GM23338 (cell line): ENCODE measurements at regions not wholly inside any gene's neighbourhood (a gene's known extent, or its start where the extent isn't known, plus 50 kb on each side); places are given as distances from the start of the nearest gene placed in this dataset.

Experiments used
- ATAC-seq: fragments of 200-7000 bp; cut with Tn5 transposase; 3 replicates; pipeline ENCODE4 v1.9.1; 2020
- DNase-seq: peaks from one replicate; pipeline ENCODE4 v3.0.0-alpha.2; 2015; ENCODE audit warnings: low spot score
- H2AFZ ChIP-seq: fragments of 200-600 bp; sonication (generic); 2 replicates; pipeline ENCODE4 v1.8.0; 2016; ENCODE audit warnings: antibody characterized with exemption, mild to moderate bottlenecking, moderate library complexity
- H3F3A ChIP-seq: fragments of 200-600 bp; sonication (generic); replicated peaks from 2 replicates; pipeline ENCODE4 v1.8.0; 2017; ENCODE audit warnings: antibody characterized with exemption, mixed run types, low read depth
- H3K27ac ChIP-seq: fragments of 200-600 bp; sonication (generic); 2 replicates; pipeline ENCODE4 v1.6.1; 2016; ENCODE audit warnings: low read depth
- H3K27me3 ChIP-seq: fragments of 200-600 bp; sonication (generic); 2 replicates; pipeline ENCODE4 v1.8.0; 2016; ENCODE audit warnings: mild to moderate bottlenecking, mixed run types, moderate library complexity; ENCODE audit not compliant: insufficient read depth
- H3K36me3 ChIP-seq: fragments of 200-600 bp; sonication (generic); 2 replicates; pipeline ENCODE4 v1.8.0; 2016; ENCODE audit warnings: mild to moderate bottlenecking; ENCODE audit not compliant: insufficient read depth
- H3K4me1 ChIP-seq: fragments of 200-600 bp; sonication (generic); 2 replicates; pipeline ENCODE4 v1.8.0; 2016; ENCODE audit warnings: mild to moderate bottlenecking, moderate library complexity; ENCODE audit not compliant: insufficient read depth
- H3K4me2 ChIP-seq: fragments of 200-600 bp; sonication (generic); 2 replicates; pipeline ENCODE4 v1.7.1; 2017; ENCODE audit warnings: mixed run types
- H3K4me3 ChIP-seq: fragments of 200-600 bp; sonication (generic); 2 replicates; pipeline ENCODE4 v1.6.1; 2016; ENCODE audit warnings: mixed run types
- H3K79me2 ChIP-seq: fragments of 200-600 bp; sonication (generic); replicated peaks from 2 replicates; pipeline ENCODE4 v1.8.0; 2017; ENCODE audit warnings: mild to moderate bottlenecking; ENCODE audit not compliant: insufficient read depth
- H3K9me2 ChIP-seq: fragments of 200-600 bp; sonication (generic); 2 replicates; pipeline ENCODE4 v1.8.0; 2017; ENCODE audit not compliant: insufficient read depth
- H4K20me1 ChIP-seq: fragments of 200-600 bp; sonication (generic); replicated peaks from 2 replicates; pipeline ENCODE4 v1.8.0; 2017; ENCODE audit warnings: mild to moderate bottlenecking; ENCODE audit not compliant: insufficient read depth
- H3K27ac Mint-ChIP-seq: 2 replicates; pipeline ENCODE4 v1.8.0; 2020; ENCODE audit warnings: inconsistent platforms, mild to moderate bottlenecking, moderate library complexity, mixed read lengths
- H3K27me3 Mint-ChIP-seq: 3 replicates; pipeline ENCODE4 v1.8.0; 2022; ENCODE audit warnings: low read depth, mild to moderate bottlenecking, moderate library complexity, mixed read lengths, inconsistent platforms; ENCODE audit not compliant: insufficient read depth, poor library complexity
- H3K36me3 Mint-ChIP-seq: 3 replicates; pipeline ENCODE4 v1.8.0; 2021; ENCODE audit warnings: low read depth, mild to moderate bottlenecking, inconsistent platforms, moderate library complexity, mixed read lengths
- H3K4me1 Mint-ChIP-seq: 3 replicates; pipeline ENCODE4 v1.8.0; 2020; ENCODE audit warnings: mild to moderate bottlenecking, inconsistent platforms, mixed read lengths
- H3K4me3 Mint-ChIP-seq: 3 replicates; pipeline ENCODE4 v1.8.0; 2021; ENCODE audit warnings: moderate library complexity, mild to moderate bottlenecking, inconsistent platforms, mixed read lengths
- H3K9me3 Mint-ChIP-seq: 3 replicates; pipeline ENCODE4 v1.8.0; 2020; ENCODE audit warnings: moderate library complexity, mild to moderate bottlenecking, inconsistent platforms, mixed read lengths
- JUNB ChIP-seq: IDR thresholded peaks from one replicate; pipeline ENCODE4 v1.6.1; 2016; ENCODE audit warnings: antibody characterized with exemption; ENCODE audit not compliant: unreplicated experiment
- NANOG ChIP-seq: IDR thresholded peaks from 2 replicates; pipeline ENCODE4 v1.6.1; 2016; ENCODE audit warnings: antibody characterized with exemption, borderline replicate concordance
- POLR2AphosphoS5 ChIP-seq: IDR thresholded peaks from 2 replicates; pipeline ENCODE4 v1.6.1; 2016; ENCODE audit warnings: antibody characterized with exemption, low read depth
- ZNF331 ChIP-seq: fragments of 250-450 bp; sonication (Bioruptor Pico); IDR thresholded peaks from 2 replicates; pipeline ENCODE4 v1.5.0; 2020; ENCODE audit warnings: low read depth, mild to moderate bottlenecking, moderate library complexity
- ZNF462 ChIP-seq: fragments of 250-450 bp; sonication (Bioruptor Pico); IDR thresholded peaks from 2 replicates; pipeline ENCODE4 v1.5.0; 2020; ENCODE audit warnings: mild to moderate bottlenecking, moderate library complexity
- TF ChIP-seq, protein P1 (sequence below), 2 experiments: fragments of 200-600 bp in 1 of 2; sonication (generic) in 1 of 2; conservative IDR thresholded peaks; 2 replicates each; pipeline versions ENCODE4 v1.5.1 to v1.6.1; 2016 to 2017; ENCODE audit warnings: antibody characterized with exemption in 2 of 2, low read depth in 2 of 2, mild to moderate bottlenecking in 2 of 2, moderate library complexity in 1 of 2

DNA sequence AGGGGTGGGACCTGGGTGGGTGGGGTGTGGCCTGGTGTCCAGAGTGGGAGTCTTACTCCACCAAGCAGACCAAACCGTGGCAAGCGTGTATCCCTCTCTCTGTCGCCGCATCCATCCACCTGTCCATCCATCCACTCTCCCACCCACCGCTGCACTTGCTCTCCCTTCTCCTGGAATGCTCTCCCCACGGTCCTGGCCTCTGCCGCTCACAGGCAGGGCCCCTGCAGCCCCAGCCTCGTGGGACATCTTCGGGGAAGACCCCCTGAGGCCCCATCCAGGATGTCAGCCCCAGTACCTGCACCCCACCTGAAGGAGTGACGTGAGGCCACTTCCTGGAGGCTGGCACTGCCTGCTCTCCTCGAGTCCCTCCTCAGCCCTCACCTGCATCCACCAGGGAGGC is 189.5 kb upstream of the GSE1 start (continued):
- TF ChIP-seq ZNF462 (CRISPR knock-in tag) (no peak), NANOG (no peak)

DNA sequence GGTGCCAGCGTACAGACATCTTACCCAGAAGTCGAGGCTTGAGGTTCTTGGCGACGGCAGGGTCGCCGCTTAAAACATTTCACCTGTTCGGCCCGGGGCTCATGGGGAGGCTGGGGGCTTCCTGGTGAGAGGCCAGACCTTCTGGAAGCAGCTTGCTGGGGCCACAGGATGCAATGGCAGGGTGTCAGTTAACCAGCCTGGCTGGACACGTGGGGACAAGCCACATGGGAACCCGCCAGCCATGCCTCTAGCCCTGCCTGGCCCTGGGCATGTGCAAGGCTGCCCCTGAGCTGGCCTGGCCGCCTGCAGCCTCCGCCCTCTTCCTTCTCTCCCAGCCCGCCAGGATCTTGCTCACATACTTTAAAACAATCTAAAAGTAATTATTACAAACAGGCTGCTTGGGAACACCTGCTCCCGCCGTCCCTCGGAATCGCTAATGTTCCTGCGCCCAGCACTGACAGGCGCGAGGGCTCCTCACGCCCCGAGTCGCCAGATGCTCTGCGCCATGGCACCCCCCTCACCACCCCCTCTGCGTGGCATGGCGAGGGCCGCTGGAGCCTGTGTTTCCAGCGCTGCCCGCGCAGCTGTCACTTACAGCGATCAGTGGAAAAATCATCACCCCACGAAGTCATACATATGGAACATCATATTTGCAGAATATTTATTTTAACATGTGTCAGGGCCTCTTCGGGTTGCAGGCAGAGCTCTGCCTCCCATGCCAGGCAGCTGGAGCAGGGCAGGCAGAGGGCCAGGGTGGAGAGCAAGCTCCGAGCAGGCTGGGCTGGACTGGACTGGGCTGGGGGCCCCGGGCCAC is 188.7 kb upstream of the GSE1 start:
- Mint-ChIP-seq H3K36me3 (no peaks in the 10 kb centered on the region), H3K27ac (no peak overlapping the region), H3K4me1 (peaks cover 21% of the 10 kb centered on the region), H3K4me3 (no peak overlapping the region), H3K27me3 (peaks cover 22% of the 10 kb centered on the region), H3K9me3 (no peaks in the 10 kb centered on the region)
- no peaks in the 10 kb centered on the region for H3K79me2 ChIP-seq
- no peaks in the 10 kb centered on the region for H3K27me3 ChIP-seq
- H3K36me3 ChIP-seq, result no peaks in the 10 kb centered on the region
- no peak for ATAC-seq
- no peak overlapping the region for H3K27ac ChIP-seq
- H4K20me1 ChIP-seq, result no peaks in the 10 kb centered on the region; the same call in 1 of the 2 replicates
- no peak overlapping the region for H3K4me3 ChIP-seq
- no peaks in the 10 kb centered on the region for H3F3A ChIP-seq
- H3K4me2 ChIP-seq, result no peak overlapping the region
- TF ChIP-seq NANOG (no peak), JUNB (no peak), ZNF331 (CRISPR knock-in tag) (no peak), POLR2AphosphoS5 (no peak)
- TF ChIP-seq, protein P1, sequence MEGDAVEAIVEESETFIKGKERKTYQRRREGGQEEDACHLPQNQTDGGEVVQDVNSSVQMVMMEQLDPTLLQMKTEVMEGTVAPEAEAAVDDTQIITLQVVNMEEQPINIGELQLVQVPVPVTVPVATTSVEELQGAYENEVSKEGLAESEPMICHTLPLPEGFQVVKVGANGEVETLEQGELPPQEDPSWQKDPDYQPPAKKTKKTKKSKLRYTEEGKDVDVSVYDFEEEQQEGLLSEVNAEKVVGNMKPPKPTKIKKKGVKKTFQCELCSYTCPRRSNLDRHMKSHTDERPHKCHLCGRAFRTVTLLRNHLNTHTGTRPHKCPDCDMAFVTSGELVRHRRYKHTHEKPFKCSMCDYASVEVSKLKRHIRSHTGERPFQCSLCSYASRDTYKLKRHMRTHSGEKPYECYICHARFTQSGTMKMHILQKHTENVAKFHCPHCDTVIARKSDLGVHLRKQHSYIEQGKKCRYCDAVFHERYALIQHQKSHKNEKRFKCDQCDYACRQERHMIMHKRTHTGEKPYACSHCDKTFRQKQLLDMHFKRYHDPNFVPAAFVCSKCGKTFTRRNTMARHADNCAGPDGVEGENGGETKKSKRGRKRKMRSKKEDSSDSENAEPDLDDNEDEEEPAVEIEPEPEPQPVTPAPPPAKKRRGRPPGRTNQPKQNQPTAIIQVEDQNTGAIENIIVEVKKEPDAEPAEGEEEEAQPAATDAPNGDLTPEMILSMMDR (conservative IDR thresholded peaks at IDR 0.05; ENCODE audit: low read depth in 2 of 2), result no peak
- H3K4me1 ChIP-seq, result peaks cover 15% of the 10 kb centered on the region; the same call in 1 of the 2 replicates
- no peak for DNase-seq
- no peak overlapping the region for H2AFZ ChIP-seq
- no peaks in the 10 kb centered on the region for H3K9me2 ChIP-seq
